ENCODE measurements at regions not wholly inside any gene's neighbourhood (a gene's known extent, or its start where the extent isn't known, plus 50 kb on each side); places are given as distances from the start of the nearest gene placed in this dataset.

DNA sequence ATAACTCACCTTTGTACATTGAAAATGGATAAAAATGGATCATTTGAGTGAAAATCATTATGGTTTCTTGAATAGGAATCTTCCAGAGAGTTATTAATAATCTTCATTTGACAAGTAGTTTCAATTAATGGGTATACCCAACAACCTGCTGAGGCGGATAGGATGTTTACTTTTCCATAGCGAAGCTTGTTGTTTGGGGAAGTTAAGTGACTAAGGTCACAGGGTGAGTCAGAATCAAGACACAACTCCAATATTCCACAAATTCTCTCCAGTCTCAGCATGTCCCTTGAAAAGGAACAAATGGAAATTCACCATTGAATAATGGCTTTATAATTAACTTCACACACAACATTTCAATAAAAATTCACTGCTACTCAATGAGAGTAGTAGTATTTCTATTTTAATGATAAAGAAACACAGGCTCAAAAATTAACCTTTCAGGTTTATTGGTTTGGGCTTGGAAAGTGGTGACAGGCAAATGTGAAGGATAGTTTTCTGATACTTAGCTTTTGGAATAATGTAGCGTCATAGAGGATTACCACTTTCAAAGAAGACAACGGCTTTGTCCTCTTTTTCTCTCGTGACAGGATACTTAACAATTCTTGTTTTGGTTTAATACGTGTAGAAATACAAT, 211.3 kb downstream of the GPD2 start:
- POLR2A ChIA-PET, result no interaction called here

DNA sequence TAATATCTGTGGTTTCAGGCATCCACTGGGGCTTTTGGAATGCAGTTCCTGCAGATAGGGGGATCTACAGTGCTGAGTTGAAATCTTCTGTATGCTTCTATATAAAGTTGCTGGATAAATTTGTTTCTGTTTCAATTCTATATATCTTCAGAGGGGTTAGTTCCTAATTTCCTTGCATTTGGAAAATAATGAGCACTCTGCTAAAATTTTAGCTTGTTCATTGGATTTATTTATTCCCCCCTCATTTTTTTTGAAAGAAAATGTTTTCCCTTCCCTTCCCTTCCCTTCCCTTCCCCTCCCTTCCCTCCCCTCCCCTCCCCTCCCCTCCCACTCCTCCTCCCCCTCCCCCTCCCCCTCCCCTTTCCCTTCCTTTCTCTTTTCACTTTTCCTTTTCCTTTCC, 212.3 kb downstream of the GPD2 start:
- CTCF ChIA-PET, result no interaction called here
- POLR2A ChIA-PET, result no interaction called here

More for the DNA sequence above, 211.3 kb downstream of the GPD2 start:
- CTCF ChIA-PET, result no interaction called here

DNA sequence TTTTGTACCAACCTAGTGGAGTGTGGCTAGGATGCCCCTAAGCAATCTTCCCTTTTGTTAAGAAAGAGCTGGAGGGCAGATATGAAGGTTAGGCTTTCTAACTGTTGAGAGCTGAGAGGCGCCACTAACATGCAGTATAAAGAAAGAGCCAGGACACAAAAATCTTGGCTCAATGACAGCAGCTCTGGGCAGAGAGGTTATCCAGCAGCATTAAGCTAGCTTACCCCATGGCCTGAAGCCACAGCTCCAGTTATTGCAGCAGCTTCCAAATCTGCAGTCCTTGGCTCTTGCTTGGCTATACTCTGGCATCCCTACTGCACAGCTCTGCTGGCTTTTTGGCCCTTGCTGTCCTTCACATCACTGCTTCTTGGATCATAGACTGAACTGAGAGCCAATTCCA, 213.4 kb downstream of the GPD2 start:
- POLR2A ChIA-PET, result no interaction called here
- CTCF ChIA-PET, result no interaction called here

DNA sequence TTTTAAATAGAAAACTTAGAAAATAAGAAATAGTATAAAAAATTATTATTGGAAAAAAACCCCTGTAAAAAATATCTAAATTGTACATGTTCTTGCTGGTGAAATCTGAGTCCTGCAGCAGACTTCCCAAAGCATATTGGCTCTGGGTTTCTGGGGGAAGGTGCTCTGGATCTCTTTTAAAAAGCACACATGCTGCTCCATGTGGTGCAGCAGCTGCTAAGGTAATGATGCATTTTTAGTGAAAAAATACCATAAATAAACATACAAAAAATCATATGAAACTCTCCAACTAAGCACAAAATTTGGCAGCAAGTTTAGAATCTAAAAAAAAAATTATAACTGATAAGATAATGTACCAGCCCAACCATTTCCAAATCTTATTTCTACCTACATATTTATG, 216.5 kb downstream of the GPD2 start:
- POLR2A ChIA-PET, result no interaction called here
- CTCF ChIA-PET, result no interaction called here

DNA sequence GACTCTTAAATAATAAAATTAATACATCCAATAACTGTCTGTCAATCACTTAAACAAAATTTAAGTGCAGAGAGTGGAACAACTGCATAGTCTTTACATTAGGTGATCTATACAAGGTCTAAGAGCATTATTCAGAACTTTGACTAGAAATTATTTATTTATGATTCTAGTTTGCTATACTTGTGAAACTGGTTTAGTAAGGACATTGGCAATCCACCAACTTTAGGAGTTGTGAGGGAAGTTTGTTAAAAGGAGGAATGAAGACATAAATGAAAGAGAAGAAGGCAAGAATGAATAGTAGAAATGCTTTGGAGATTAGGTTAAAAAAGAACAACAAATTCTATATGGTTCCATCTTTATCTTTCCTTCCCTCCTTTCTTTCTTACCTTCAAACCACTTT, 217.5 kb downstream of the GPD2 start:
- POLR2A ChIA-PET, result no interaction called here
- CTCF ChIA-PET, result no interaction called here

DNA sequence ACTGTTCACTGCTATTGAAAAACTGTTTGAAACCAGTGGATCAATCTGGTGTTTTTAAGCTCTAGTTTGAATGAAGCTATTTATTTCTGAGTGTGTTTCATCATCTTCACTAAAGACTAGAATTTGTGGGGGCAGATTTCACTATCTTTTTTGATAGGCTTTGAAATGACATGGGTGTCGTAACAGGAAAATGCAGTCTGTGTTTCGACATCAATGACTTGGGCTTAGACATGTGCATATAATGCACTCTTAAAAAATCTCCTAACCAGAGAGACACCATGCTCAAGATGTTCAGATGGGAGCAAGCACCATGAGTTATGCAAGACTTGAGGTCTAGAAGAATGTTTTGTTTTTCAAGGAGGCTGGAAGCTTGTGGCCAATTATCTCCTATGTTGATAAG, 221.6 kb downstream of the GPD2 start:
- ChIA-PET CTCF (no interaction called here), POLR2A (no interaction called here)

DNA sequence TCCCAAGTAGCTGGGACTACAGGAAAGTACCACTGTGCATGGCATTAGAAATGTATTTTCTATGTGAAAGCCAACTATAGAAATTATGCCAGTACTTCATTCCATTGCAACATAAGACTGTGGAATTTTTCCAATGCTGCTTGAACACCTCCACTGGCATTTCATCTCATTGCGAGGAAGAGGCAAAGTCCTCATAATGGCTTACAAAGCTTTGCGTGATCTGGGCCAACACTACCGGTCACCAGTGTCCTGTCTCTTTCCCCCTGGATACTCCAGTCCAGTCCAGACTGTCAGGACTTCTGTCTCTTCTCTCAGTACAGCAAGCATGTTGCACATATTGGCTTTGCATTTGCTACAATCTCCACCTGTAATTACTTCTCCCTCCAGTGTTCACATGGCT, 223.5 kb downstream of the GPD2 start:
- CTCF ChIA-PET, result interaction anchor here (0.6 kb wide), 1 partner anchor 107 kb away, joined by 3 read pairs; no protein-coding TSS in a partner anchor

DNA sequence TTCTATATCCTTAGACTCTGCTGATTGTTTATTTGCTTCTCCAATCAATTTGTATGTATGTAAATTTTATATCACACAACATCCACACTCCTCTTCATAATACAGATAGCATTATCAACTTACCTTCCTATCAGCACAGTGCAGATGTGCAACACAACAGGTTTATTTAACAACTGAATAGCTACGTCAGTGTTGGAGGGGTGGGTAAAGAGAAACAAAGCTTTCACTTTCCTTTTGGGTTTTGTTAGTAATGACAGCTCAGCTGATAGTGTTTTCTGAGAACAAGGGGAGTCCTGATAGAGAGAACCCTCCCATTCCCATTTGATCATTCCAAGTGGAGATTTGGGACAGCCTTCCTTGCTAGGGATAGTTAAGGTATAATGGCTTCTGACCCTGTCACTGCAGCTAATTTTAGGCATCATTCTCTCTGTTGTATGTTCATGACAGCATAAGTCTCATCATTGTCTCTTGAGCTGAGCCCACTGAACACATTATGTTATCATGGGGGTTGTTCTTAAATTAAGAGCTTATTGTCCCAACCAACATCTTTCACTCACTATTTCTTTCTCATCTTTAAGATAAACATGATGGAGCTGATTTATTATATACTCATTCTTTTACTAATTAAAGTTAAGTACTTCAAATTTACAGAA, 227.7 kb downstream of the GPD2 start:
- ChIA-PET POLR2A (no interaction called here), CTCF (no interaction called here)

More for the DNA sequence above, 223.5 kb downstream of the GPD2 start:
- POLR2A ChIA-PET, result no interaction called here

DNA sequence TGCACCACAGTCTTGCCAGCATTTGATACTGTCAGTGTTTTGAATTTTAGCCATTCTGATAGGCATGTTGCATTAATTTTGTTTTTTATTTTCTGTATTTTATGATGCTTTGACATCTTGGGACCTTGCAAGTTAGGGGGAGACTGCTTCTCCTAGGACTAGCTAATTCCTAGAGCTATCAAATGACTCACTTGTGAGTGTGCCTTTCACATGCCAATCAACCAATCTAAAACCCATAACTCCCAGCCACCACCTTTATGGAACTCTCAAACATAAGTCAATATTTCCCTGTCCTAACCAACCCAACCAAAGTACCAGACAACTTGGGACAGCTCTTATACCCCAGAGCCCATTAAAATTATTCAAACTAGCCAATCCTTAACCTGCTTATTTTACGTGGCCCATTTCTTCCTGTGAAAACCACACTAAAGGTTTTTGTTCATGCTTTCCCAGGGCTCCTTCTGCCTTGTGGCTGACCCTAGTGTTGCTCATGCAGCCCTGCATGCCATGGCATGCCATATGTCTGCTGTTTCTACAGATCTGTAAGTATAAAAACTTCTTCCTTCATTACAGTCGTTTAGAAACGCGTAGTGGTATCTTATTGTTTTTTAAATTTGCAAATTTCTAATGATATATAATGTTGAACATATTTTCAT, 230.1 kb downstream of the GPD2 start:
- POLR2A ChIA-PET, result no interaction called here
- CTCF ChIA-PET, result no interaction called here

DNA sequence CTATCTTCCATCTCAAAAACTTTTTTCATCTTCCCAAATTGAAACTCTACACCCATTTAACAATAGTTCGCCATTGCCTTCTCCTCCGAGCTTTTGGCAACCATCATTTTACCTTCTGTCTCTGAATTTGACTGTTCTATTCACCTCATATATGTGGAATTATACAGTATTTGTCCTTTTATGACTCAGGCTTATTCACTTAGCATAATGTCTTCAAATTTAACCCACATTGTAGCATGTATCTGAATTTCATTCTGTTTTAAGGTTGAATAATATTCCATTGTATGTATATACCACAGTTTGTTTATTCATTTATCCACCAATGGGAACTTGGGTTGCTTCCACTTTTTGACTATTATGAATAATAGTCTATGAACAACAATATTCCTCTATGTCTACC, 233.9 kb downstream of the GPD2 start:
- ChIA-PET CTCF (no interaction called here), POLR2A (no interaction called here)

DNA sequence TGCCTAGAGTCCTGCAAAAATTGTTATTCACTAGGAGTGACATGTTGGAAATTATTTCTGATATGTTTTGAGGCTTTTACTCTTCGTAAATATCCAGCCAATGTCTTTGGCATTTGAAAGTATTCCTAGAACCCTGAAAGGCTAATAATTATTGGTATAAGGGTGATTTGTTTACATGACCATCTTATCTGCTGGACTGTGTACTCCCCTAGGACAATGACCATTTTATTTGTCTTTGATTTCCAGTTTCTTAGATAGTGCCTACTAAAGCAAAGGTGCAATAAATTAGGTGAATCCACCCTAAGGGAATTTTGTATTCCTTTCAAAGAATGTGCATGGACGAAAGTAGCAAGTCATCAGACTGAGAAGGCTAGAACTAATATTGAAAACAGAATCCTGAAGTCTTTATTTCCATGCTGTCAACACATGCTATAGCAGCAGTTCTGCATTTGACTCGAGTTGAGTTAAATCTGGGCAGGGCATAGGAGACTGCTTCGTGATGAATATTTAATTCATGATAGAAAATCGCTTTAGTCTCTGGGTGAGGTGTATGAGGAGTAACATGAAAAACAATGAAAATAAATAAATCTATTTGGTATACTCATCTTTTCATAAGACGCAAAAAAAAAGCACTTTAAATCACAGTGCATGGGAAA, 235.7 kb downstream of the GPD2 start:
- ChIA-PET CTCF (no interaction called here), POLR2A (no interaction called here)

DNA sequence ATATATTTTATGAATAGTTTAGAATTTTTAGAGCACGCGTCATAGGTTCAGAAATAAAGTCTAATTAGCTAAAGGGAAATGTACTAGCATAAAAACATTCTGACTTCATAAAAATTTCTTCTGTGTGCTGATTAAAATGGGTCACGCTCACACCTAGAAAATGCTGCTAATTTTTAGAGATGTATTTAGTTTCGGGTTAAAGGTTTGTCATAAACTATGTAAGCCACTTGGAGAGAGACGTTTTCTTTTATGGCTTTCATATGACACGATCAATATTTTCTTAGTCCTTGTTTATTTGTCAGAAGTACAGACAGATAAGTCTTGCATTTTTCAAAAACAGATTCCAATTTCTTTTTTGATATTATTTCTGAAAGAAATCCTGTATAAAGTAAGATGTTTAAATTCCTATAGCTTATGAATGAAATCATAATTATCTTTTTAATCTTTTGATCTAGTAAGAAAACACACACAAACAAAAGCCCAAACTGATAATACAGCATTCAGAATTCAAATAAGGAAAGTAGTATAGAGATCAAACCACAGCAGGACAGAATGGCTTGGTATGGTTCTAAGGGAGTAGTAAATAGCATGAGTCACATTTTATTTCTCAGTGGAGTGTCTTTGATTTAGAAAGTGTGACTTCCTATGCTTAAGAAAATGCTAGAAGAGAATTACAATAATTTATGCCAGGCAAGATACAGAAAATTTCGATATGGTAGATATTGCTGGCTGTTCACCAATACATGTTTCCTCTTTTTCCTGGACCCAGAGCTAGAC, 236.6 kb downstream of the GPD2 start:
- POLR2A ChIA-PET, result no interaction called here
- CTCF ChIA-PET, result interaction anchor here (0.6 kb wide), 1 partner anchor 120 kb away, joined by 3 read pairs; no protein-coding TSS in a partner anchor

DNA sequence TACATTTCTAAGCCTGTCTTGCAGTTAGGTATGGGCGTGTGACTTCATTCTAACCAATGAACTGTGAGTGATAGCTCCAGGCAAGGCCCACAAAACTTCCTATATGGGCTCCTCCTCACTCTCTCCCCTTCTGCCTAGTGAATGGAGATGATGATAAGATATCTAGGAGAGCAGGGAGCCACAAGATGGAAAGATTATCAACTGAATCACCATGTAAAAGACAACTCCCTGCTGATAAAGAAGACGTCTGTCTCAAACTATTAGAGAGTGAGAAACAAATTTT, 237.1 kb downstream of the GPD2 start:
- POLR2A ChIA-PET, result no interaction called here
- CTCF ChIA-PET, result no interaction called here

DNA sequence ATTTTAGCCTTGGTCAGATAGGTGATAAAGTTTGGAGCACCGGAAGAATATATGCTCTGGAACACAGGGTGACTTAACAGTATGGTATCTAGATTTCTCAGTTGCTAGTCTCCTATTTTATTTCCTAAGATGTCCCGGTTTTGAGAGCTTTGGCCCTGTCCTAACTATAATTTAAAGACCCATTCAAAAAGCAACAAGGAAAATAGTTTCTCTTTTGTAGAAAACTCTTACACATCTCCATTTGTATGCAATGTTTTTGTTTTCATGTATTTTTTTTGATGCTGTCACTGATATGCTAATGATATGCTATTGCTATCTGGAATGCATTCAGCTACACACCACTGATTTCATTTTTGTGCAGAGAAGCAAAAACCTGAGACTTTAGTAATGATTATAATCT, 237.8 kb downstream of the GPD2 start:
- CTCF ChIA-PET, result no interaction called here
- POLR2A ChIA-PET, result no interaction called here

DNA sequence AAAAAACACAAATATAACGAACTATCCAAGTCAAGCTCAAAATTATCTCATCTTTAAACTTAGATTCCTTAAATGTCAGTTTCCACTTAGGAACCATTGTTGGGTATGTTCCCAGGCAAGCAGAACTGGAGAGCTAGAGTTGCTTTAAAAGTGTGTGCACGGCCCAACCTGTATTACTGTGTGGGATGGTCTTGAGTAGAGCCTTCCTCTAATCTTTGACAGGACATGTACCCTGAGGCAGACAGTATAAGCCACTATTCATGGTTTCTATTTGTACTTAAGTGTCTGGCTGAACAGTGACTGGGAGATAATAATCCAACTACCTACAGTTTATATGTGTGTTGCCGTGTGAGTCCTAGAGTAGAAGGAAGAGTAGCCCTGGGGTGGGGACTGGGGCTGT, 239.7 kb downstream of the GPD2 start:
- POLR2A ChIA-PET, result no interaction called here
- CTCF ChIA-PET, result no interaction called here

DNA sequence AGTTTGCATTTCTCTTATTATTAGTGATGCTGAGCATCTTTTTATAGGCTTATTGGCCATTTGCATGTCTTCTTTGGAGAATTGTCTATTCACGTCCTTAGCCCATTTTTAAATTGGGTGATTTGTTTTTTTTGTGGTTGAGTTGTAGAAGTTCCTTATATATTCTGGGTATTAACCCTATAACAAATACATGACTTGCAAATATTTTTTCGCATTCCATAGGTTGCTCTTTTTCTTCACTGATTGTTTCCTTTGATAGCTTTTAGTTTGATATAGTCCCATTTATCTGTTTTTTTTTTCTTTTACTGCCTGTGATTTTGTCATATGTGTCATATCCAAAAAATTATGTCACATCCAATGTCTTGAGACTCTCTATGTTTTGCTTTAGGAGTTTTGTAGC, 243.6 kb downstream of the GPD2 start:
- CTCF ChIA-PET, result no interaction called here
- POLR2A ChIA-PET, result no interaction called here

DNA sequence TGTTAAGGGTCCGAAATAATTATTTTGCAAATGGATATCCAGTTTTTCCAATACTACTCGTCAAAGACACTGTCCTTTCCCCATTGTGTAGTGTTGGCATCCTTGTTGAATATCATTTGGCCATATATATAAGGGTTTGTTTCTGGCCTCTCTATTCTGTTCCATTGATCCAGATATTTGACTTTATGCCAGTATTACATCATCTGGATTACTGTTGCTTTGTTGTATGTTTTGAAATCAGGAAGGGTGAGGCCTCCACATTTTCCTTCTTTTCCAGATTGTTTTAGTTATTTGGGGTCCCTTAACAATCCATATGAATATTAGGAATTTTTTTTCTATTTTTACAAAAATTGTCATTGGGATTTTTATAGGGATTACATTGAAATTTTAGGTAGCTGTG, 244.1 kb downstream of the GPD2 start:
- ChIA-PET POLR2A (no interaction called here), CTCF (no interaction called here)

DNA sequence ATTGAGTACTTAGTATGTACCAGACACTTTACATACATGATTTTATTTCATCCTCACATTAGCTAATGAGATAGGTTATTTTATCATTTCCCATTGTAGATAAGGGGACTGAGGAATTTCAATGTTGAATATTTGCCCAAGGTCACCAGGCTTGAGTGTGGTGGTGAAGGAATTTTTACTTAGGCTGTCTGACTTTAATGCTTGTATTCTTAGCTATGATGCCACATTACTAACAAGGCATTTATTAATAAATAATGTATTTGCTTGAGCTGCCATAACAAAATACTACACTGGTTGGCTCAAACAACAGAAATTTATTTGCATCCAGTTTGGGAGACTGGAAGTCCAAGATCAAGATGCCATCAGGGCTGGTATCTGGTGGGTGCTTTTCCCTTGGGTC, 250.9 kb downstream of the GPD2 start:
- POLR2A ChIA-PET, result no interaction called here
- CTCF ChIA-PET, result no interaction called here

DNA sequence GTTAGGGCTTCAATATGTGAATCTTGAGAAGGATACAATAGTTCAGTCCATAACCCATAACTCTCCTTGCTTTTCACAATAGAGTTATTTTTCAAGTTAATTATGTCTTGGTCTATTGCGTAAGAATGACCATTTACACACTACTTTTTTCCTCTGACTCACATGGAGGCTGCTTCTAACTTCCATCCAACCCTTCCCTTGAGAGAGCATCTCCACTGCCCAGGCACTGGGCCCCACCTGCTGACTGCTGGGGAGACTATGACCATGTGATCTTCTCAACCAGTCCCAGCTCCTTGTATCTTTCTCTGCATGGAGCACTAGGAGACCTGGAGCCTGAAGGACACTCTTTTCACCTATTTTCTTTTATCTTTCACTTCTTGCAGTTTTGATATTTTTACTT, 251.5 kb downstream of the GPD2 start:
- POLR2A ChIA-PET, result no interaction called here
- CTCF ChIA-PET, result no interaction called here

DNA sequence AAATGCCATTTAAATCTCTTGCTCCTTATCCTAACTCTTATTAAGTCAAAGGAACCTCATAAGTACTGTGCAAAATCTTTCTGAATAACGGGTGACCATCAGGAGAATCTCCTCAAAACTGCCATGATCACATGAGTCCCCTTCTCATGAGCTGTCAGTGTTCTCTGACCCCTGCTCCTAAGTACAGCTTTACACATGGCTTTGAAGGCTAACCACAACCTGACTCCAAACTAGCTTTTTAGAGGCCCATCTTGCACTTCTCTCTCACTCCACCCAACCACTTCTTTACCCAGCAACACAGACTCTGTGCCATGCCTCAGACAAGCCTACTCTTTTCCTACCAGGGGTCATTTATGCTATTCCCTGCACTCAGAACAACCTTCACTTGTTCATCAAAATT, 253.8 kb downstream of the GPD2 start:
- POLR2A ChIA-PET, result no interaction called here

DNA sequence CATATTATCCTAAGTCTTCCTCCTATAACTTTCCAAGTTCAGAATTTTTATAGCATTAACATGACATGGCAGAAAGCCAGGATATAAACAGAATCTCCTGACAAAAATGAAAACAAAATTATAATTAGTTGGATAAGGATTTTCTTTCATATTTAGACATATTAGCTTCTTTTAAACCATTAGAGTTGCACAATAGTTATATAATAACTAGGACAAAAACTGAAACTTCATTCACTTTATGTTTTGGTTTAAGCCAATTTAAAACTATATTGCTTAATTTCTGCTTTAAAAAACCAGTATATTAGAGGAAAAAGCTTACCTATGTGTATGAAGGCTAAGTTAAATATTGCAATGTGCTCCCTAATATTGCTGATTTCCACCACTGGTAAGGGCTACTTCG, 254.8 kb downstream of the GPD2 start:
- POLR2A ChIA-PET, result no interaction called here
- CTCF ChIA-PET, result interaction anchor here (0.6 kb wide), 1 partner anchor 444 kb away, joined by 3 read pairs; no protein-coding TSS in a partner anchor

More for the DNA sequence above, 253.8 kb downstream of the GPD2 start:
- CTCF ChIA-PET, result no interaction called here
